Gastroesophageal sphincter (tissue), 4 donors: ENCODE measurements at regions not wholly inside any gene's neighbourhood (a gene's known extent, or its start where the extent isn't known, plus 50 kb on each side); places are given as distances from the start of the nearest gene placed in this dataset.

Experiments
- ATAC-seq: fragments of 150-250 bp; one replicate; pipeline ENCODE4 v1.9.1; 2016; ENCODE audit warnings: mild to moderate bottlenecking, moderate library complexity
- H3K27ac ChIP-seq, 4 donors: fragments of 200-600 bp; sonication (generic) in 3 of 4; 1 replicate in 3 of 4; 2 replicates in 1 of 4; pipeline ENCODE4 v1.5.1; 2016 to 2019
- H3K27me3 ChIP-seq: fragments of 200-600 bp; sonication (generic); one replicate; pipeline ENCODE4 v1.5.1; 2019
- H3K36me3 ChIP-seq, 2 donors: fragments of 200-600 bp; sonication (generic); one replicate each; pipeline ENCODE4 v1.5.1; 2019; ENCODE audit warnings: control low read depth in 1 of 2
- H3K4me1 ChIP-seq, 3 donors: fragments of 200-600 bp; sonication (generic); 1 replicate in 2 of 3; 2 replicates in 1 of 3; pipeline ENCODE4 v1.5.1; 2016 to 2019; ENCODE audit warnings: control low read depth in 2 of 3
- H3K4me3 ChIP-seq, 2 donors: fragments of 200-600 bp; sonication (generic); one replicate each; pipeline ENCODE4 v1.5.1; 2019; ENCODE audit warnings: mild to moderate bottlenecking in 1 of 2, moderate library complexity in 1 of 2
- H3K9me3 ChIP-seq, 3 donors: fragments of 200-600 bp; sonication (generic); one replicate each; pipeline ENCODE4 v1.5.1; 2017 to 2019; ENCODE audit warnings: control low read depth in 2 of 3
- CTCF ChIP-seq, 4 experiments: fragments of 200-600 bp in 2 of 4; fragments of 450-650 bp in 2 of 4; sonication (generic) in 1 of 4; IDR thresholded peaks; one replicate each; pipeline ENCODE4 v1.5.1; 2017 to 2019; ENCODE audit warnings: antibody characterized with exemption in 4 of 4, mild to moderate bottlenecking in 2 of 4, moderate library complexity in 2 of 4
- EP300 ChIP-seq: sonication (generic); formaldehyde crosslinking; IDR thresholded peaks from one replicate; pipeline ENCODE4 v1.6.1; 2017; ENCODE audit warnings: antibody characterized with exemption, mild to moderate bottlenecking
- POLR2A ChIP-seq, 2 donors: fragments of 450-650 bp; IDR thresholded peaks; one replicate each; pipeline ENCODE4 v1.6.1; 2017; ENCODE audit warnings: antibody characterized with exemption in 2 of 2, mild to moderate bottlenecking in 2 of 2, moderate library complexity in 1 of 2
- POLR2AphosphoS5 ChIP-seq: sonication (generic); formaldehyde crosslinking; IDR thresholded peaks from one replicate; pipeline ENCODE4 v1.6.1; 2017; ENCODE audit warnings: antibody characterized with exemption
- WGBS, 2 donors: methylation state at CpG; one replicate each; pipeline ENCODE4 v1.1.5; 2018; ENCODE audit warnings: low coverage in 1 of 2; 5-methylcytosine and 5-hydroxymethylcytosine counted together

- TF ChIP-seq POLR2A (IDR thresholded peaks at IDR 0.05): no peak
- TF ChIP-seq CTCF (IDR thresholded peaks at IDR 0.05): peak; percentile 22 to 70 (median 35)
- Histone ChIP-seq H3K9me3 (no peaks in the 10 kb centered on the region), H3K36me3 (no peaks in the 10 kb centered on the region), H3K4me3 (peak overlapping the region in 1 of 2 donors; percentile 28), H3K27me3 (no peaks in the 10 kb centered on the region), H3K27ac (no peak overlapping the region), H3K4me1 (no peaks in the 10 kb centered on the region)
- ATAC-seq: peak; percentile 61
- 15 to 17% methylated on average over 6 to 10 of the region's 10 CpGs for WGBS, 2 donors
Observed at GRCh38 chrX:30971774-30972603, 82.9 kb upstream of the TAB3 start.

GRCh38 chrX:30967516-30967915 is 78.5 kb upstream of the TAB3 start:
- Histone ChIP-seq H3K27me3 (no peaks in the 10 kb centered on the region), H3K4me1 (no peaks in the 10 kb centered on the region), H3K9me3 (no peaks in the 10 kb centered on the region), H3K36me3 (no peaks in the 10 kb centered on the region), H3K4me3 (no peak overlapping the region), H3K27ac (no peak overlapping the region)
- ATAC-seq: no peak
- no peak for TF ChIP-seq EP300
- no peak for TF ChIP-seq POLR2AphosphoS5
- TF ChIP-seq CTCF (IDR thresholded peaks at IDR 0.05): no peak
- TF ChIP-seq POLR2A (IDR thresholded peaks at IDR 0.05): no peak
- WGBS, 2 donors: 78 to 89% methylated on average over 2 of the region's 4 CpGs

GRCh38 chrX:30965767-30966166 is 76.7 kb upstream of the TAB3 start:
- no peaks in the 10 kb centered on the region for H3K27me3 ChIP-seq
- no peaks in the 10 kb centered on the region for H3K4me1 ChIP-seq
- no peaks in the 10 kb centered on the region for H3K9me3 ChIP-seq
- H3K4me3 ChIP-seq: no peak overlapping the region
- 70 to 77% methylated on average over 3 to 5 of the region's 5 CpGs for WGBS, 2 donors
- TF ChIP-seq POLR2AphosphoS5: no peak
- TF ChIP-seq EP300: no peak
- no peak for TF ChIP-seq CTCF (IDR thresholded peaks at IDR 0.05)
- TF ChIP-seq POLR2A (IDR thresholded peaks at IDR 0.05): no peak
- no peak for ATAC-seq
- no peak overlapping the region for H3K27ac ChIP-seq
- H3K36me3 ChIP-seq: no peaks in the 10 kb centered on the region

- Histone ChIP-seq H3K27me3 (no peaks in the 10 kb centered on the region), H3K4me3 (no peak overlapping the region), H3K9me3 (no peaks in the 10 kb centered on the region), H3K4me1 (no peaks in the 10 kb centered on the region), H3K27ac (no peak overlapping the region), H3K36me3 (no peaks in the 10 kb centered on the region)
- ATAC-seq: no peak
- TF ChIP-seq POLR2A (IDR thresholded peaks at IDR 0.05) (no peak), CTCF (IDR thresholded peaks at IDR 0.05) (no peak), POLR2AphosphoS5 (no peak), EP300 (no peak)
- WGBS, 2 donors: 50 to 73% methylated on average over 2 of the region's 2 CpGs
Observed at GRCh38 chrX:30961387-30962174, 72.5 kb upstream of the TAB3 start.
